IMR-90 (cell line): ENCODE measurements at regions not wholly inside any gene's neighbourhood (a gene's known extent, or its start where the extent isn't known, plus 50 kb on each side); places are given as distances from the start of the nearest gene placed in this dataset.

Experiments
- ATAC-seq: fragments of 200-7000 bp; cut with Tn5 transposase; 2 replicates; pipeline ENCODE4 v1.9.1; 2020; ENCODE audit warnings: low read depth, mild to moderate bottlenecking, moderate library complexity
- BruUV-seq: library from RNA; stranded (reverse); fragments of 400-500 nt; replicated peaks from 2 replicates; lab custom pipeline; 2021; lab: Mats Ljungman, UMichigan
- CTCF ChIA-PET: fragments of 300-600 bp; formaldehyde crosslinking; extraction: SDS; loops from one replicate; lab custom pipeline; 2021; ENCODE audit warnings: antibody characterized with exemption; lab: Yijun Ruan, JAX
- POLR2A ChIA-PET: fragments of 300-600 bp; sonication (Branson Sonifier 250); formaldehyde crosslinking; loops from one replicate; lab custom pipeline; 2022; ENCODE audit warnings: antibody characterized with exemption; ENCODE audit not compliant: unreplicated experiment; lab: Charles Lee
- DNase-seq: peaks from one replicate; pipeline ENCODE4 v3.0.0; 2013
- H2AFZ ChIP-seq: replicated peaks from 2 replicates; pipeline ENCODE3; 2013; ENCODE audit warnings: low read length, mild to moderate bottlenecking; ENCODE audit not compliant: poor library complexity
- H2AK5ac ChIP-seq: 2 replicates; pipeline ENCODE4 v1.6.1; 2013; ENCODE audit warnings: low read depth, low read length, inconsistent platforms
- H2AK9ac ChIP-seq: replicated peaks from 2 replicates; pipeline ENCODE3; 2013; ENCODE audit warnings: mild to moderate bottlenecking, low read depth, low read length, moderate library complexity; ENCODE audit not compliant: poor library complexity
- H2BK120ac ChIP-seq: 2 replicates; pipeline ENCODE4 v1.6.1; 2013; ENCODE audit warnings: low read depth, low read length, inconsistent platforms
- H2BK15ac ChIP-seq: 3 replicates; pipeline ENCODE4 v1.6.1; 2013; ENCODE audit warnings: low read depth, low read length, inconsistent platforms
- H2BK20ac ChIP-seq: 2 replicates; pipeline ENCODE4 v1.6.1; 2013; ENCODE audit warnings: low read depth, mild to moderate bottlenecking, inconsistent platforms, low read length, moderate library complexity
- H2BK5ac ChIP-seq: 2 replicates; pipeline ENCODE4 v1.6.1; 2013; ENCODE audit warnings: mild to moderate bottlenecking, low read depth, low read length, inconsistent platforms; ENCODE audit not compliant: poor library complexity, severe bottlenecking
- H3K14ac ChIP-seq: replicated peaks from 2 replicates; pipeline ENCODE4 v1.6.1; 2013; ENCODE audit warnings: low read depth, low read length, inconsistent platforms
- H3K18ac ChIP-seq: 2 replicates; pipeline ENCODE4 v1.6.1; 2013; ENCODE audit warnings: low read depth, low read length, control low read depth
- H3K23ac ChIP-seq: 2 replicates; pipeline ENCODE4 v1.6.1; 2013; ENCODE audit warnings: low read depth, low read length, inconsistent platforms
- H3K27ac ChIP-seq: 2 replicates; pipeline ENCODE4 v1.5.1; 2013; ENCODE audit warnings: mild to moderate bottlenecking, control low read depth, low read length; ENCODE audit not compliant: insufficient read depth
- H3K27me3 ChIP-seq: 2 replicates; pipeline ENCODE4 v1.6.1; 2013; ENCODE audit warnings: low read length; ENCODE audit not compliant: control insufficient read depth, insufficient read depth
- H3K36me3 ChIP-seq: 2 replicates; pipeline ENCODE4 v1.6.1; 2013; ENCODE audit warnings: low read length, mixed read lengths; ENCODE audit not compliant: control insufficient read depth, insufficient read depth
- H3K4ac ChIP-seq: 2 replicates; pipeline ENCODE4 v1.6.1; 2013; ENCODE audit warnings: low read depth, low read length, inconsistent platforms
- H3K4me1 ChIP-seq: 2 replicates; pipeline ENCODE4 v1.6.1; 2013; ENCODE audit warnings: low read length, mixed read lengths; ENCODE audit not compliant: control insufficient read depth, insufficient read depth
- H3K4me2 ChIP-seq: 2 replicates; pipeline ENCODE4 v1.6.1; 2013; ENCODE audit warnings: low read depth, mild to moderate bottlenecking, control low read depth, low read length, moderate library complexity
- H3K4me3 ChIP-seq: 2 replicates; pipeline ENCODE4 v1.5.1; 2013; ENCODE audit warnings: low read depth, mild to moderate bottlenecking, control low read depth, low read length, moderate library complexity; ENCODE audit not compliant: insufficient read depth
- H3K56ac ChIP-seq: 2 replicates; pipeline ENCODE4 v1.6.1; 2013; ENCODE audit warnings: low read length, inconsistent platforms; ENCODE audit not compliant: insufficient read depth; ENCODE audit errors: extremely low read depth
- H3K79me1 ChIP-seq, 2 experiments: 2 replicates each; pipeline ENCODE4 v1.6.1; 2013; ENCODE audit warnings: low read length in 2 of 2, inconsistent platforms in 1 of 2, low read depth in 1 of 2
- H3K9ac ChIP-seq: 2 replicates; pipeline ENCODE4 v1.6.1; 2013; ENCODE audit warnings: low read depth, low read length, control low read depth
- H3K9me1 ChIP-seq: 2 replicates; pipeline ENCODE4 v1.6.1; 2013; ENCODE audit warnings: low read length, inconsistent platforms; ENCODE audit not compliant: insufficient read depth
- H3K9me3 ChIP-seq: 2 replicates; pipeline ENCODE4 v1.6.1; 2013; ENCODE audit warnings: low read length; ENCODE audit not compliant: control insufficient read depth, insufficient read depth
- H4K20me1 ChIP-seq: 2 replicates; pipeline ENCODE4 v1.6.1; 2013; ENCODE audit warnings: low read length, inconsistent platforms; ENCODE audit not compliant: insufficient read depth
- H4K5ac ChIP-seq: 2 replicates; pipeline ENCODE4 v1.6.1; 2013; ENCODE audit warnings: mild to moderate bottlenecking, low read depth, low read length, control low read depth
- H4K8ac ChIP-seq, 2 experiments: 2 replicates each; pipeline ENCODE4 v1.6.1; 2013; ENCODE audit warnings: low read depth in 2 of 2, low read length in 2 of 2, control low read depth in 1 of 2, inconsistent platforms in 1 of 2
- H4K91ac ChIP-seq: 2 replicates; pipeline ENCODE4 v1.6.1; 2013; ENCODE audit warnings: low read depth, low read length, inconsistent platforms; ENCODE audit not compliant: insufficient read depth
- BHLHE40 ChIP-seq: fragments of 150-350 bp; IDR thresholded peaks from 2 replicates; pipeline ENCODE4 v1.6.1; 2016; ENCODE audit warnings: mild to moderate bottlenecking, low read depth, low read length
- CEBPB ChIP-seq: IDR thresholded peaks from 2 replicates; pipeline ENCODE4 v1.6.1; 2012; ENCODE audit warnings: low read depth, low read length, improper control_type of control experiment
- MAFK ChIP-seq: IDR thresholded peaks from 2 replicates; pipeline ENCODE4 v1.6.1; 2012; ENCODE audit warnings: low read depth, low read length, improper control_type of control experiment
- MAZ ChIP-seq: IDR thresholded peaks from 2 replicates; pipeline ENCODE4 v1.6.1; 2012; ENCODE audit warnings: low read depth, mild to moderate bottlenecking, low read length, improper control_type of control experiment, moderate library complexity, borderline replicate concordance
- NFE2L2 ChIP-seq: fragments of 150-350 bp; IDR thresholded peaks from 2 replicates; pipeline ENCODE4 v1.6.1; 2016; ENCODE audit warnings: low read depth, mild to moderate bottlenecking, low read length
- POLR2A ChIP-seq: IDR thresholded peaks from 2 replicates; pipeline ENCODE4 v1.6.1; 2012; ENCODE audit warnings: mild to moderate bottlenecking, low read depth, low read length
- RAD21 ChIP-seq: IDR thresholded peaks from 2 replicates; pipeline ENCODE4 v1.6.1; 2012; ENCODE audit warnings: low read length, improper control_type of control experiment
- RFX5 ChIP-seq: IDR thresholded peaks from 2 replicates; pipeline ENCODE4 v1.8.0; 2012; ENCODE audit warnings: low read depth, mild to moderate bottlenecking, low read length, moderate library complexity
- SMC3 ChIP-seq: fragments of 150-350 bp; IDR thresholded peaks from 2 replicates; pipeline ENCODE4 v1.6.1; 2016; ENCODE audit warnings: low read depth, mild to moderate bottlenecking, antibody characterized with exemption, low read length, moderate library complexity
- dilution Hi-C: fragments of 300-500 bp; cut with HindIII; formaldehyde crosslinking; loops from one replicate; pipeline ENCODE4 v1.14.3; 2018; ENCODE audit warnings: low sequenced_read_pairs; ENCODE audit not compliant: unreplicated experiment
- in situ Hi-C: fragments of 300-500 bp; cut with MboI; formaldehyde crosslinking; loops from 3 replicates; pipeline ENCODE4 v1.14.3; 2019; ENCODE audit warnings: low sequenced_read_pairs, inconsistent platforms, mixed read lengths
- intact Hi-C: fragments of 100-400 bp; cut with micrococcal nuclease; formaldehyde crosslinking; loops from 2 replicates; pipeline ENCODE4 v1.10.0; 2022
- TF ChIP-seq, protein P1 (sequence below): fragments of 150-350 bp; IDR thresholded peaks from 2 replicates; pipeline ENCODE4 v1.6.1; 2017; ENCODE audit warnings: mild to moderate bottlenecking, antibody characterized with exemption, low read length, low read depth
- TF ChIP-seq, protein P2 (sequence below): fragments of 150-350 bp; IDR thresholded peaks from 2 replicates; pipeline ENCODE4 v1.6.1; 2016; ENCODE audit warnings: low read depth, mild to moderate bottlenecking, low read length, moderate library complexity, borderline replicate concordance

DNA sequence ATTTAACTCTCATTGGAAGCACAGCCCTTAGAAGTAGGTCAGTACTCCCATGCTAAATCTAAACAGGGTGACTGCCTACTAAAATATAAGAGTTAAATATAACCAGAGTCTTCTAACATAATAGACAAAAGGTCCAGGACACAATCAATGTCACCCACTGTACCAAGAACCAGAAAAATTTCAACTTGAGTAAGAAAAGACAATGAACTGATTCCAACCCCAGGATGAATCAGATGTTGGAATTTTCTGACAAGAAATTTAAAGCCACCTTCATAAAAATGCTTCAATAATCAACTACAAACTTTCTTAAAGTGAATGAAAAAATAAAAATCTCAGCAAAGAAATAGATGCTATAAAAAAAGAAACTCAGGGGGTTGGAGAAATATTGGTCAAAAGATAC lies 71.3 kb upstream of the NPAS2 start:
- intact Hi-C loops (no loop called here), in situ Hi-C loops (no loop called here), dilution Hi-C loops (no loop called here)
- no peak overlapping the region for H4K91ac ChIP-seq
- H3K9ac ChIP-seq = no peak overlapping the region
- no peak overlapping the region for H3K27ac ChIP-seq
- H2AK5ac ChIP-seq = no peak overlapping the region; the same call in 1 of the 2 replicates
- peak overlapping the region; percentile 7 to 41; a peak in 3 of 4 replicates for H4K8ac ChIP-seq
- H3K9me3 ChIP-seq = no peaks in the 10 kb centered on the region
- CTCF ChIA-PET = no interaction called here
- POLR2A ChIA-PET = no interaction called here
- H2AK9ac ChIP-seq = no peak overlapping the region
- H3K4me3 ChIP-seq = no peak overlapping the region
- no peaks in the 10 kb centered on the region for H3K36me3 ChIP-seq
- peak overlapping the region; percentile 64; the same call in 1 of the 2 replicates for H2BK120ac ChIP-seq
- H3K23ac ChIP-seq = no peak overlapping the region
- no peaks in the 10 kb centered on the region for H3K27me3 ChIP-seq
- H3K18ac ChIP-seq = no peak overlapping the region
- H4K5ac ChIP-seq = no peak overlapping the region
- peaks cover 33% of the 10 kb centered on the region for H3K4me1 ChIP-seq
- H3K79me1 ChIP-seq = 0 out of 4 replicates have a peak, but pooled peaks cover 0 to 4% of the 10 kb centered on the region in 2 experiments
- BruUV-seq = no TSS peak
- H3K4me2 ChIP-seq = no peak overlapping the region
- H3K4ac ChIP-seq = peak overlapping the region; percentile 74; the same call in 1 of the 2 replicates
- H4K20me1 ChIP-seq = no peaks in the 10 kb centered on the region
- no peak for DNase-seq
- H2AFZ ChIP-seq = no peak overlapping the region
- no peak overlapping the region for H2BK15ac ChIP-seq
- H2BK5ac ChIP-seq = peak overlapping the region; percentile 38
- no peak overlapping the region for H3K56ac ChIP-seq
- TF ChIP-seq, protein P1, sequence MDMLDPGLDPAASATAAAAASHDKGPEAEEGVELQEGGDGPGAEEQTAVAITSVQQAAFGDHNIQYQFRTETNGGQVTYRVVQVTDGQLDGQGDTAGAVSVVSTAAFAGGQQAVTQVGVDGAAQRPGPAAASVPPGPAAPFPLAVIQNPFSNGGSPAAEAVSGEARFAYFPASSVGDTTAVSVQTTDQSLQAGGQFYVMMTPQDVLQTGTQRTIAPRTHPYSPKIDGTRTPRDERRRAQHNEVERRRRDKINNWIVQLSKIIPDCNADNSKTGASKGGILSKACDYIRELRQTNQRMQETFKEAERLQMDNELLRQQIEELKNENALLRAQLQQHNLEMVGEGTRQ = no peak
- TF ChIP-seq, protein P2, sequence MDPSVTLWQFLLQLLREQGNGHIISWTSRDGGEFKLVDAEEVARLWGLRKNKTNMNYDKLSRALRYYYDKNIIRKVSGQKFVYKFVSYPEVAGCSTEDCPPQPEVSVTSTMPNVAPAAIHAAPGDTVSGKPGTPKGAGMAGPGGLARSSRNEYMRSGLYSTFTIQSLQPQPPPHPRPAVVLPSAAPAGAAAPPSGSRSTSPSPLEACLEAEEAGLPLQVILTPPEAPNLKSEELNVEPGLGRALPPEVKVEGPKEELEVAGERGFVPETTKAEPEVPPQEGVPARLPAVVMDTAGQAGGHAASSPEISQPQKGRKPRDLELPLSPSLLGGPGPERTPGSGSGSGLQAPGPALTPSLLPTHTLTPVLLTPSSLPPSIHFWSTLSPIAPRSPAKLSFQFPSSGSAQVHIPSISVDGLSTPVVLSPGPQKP = no peak
- TF ChIP-seq NFE2L2 (no peak), MAZ (no peak), POLR2A (no peak), BHLHE40 (no peak), RAD21 (no peak), RFX5 (no peak), CEBPB (no peak), SMC3 (no peak), MAFK (no peak)
- peaks cover 37% of the 10 kb centered on the region for H3K9me1 ChIP-seq
- ATAC-seq = no peak
- no peak overlapping the region for H3K14ac ChIP-seq
- 0 out of 2 replicates have a peak overlapping the region, but pooled peaks have one; percentile 46 for H2BK20ac ChIP-seq
